ENCODE measurements at regions not wholly inside any gene's neighbourhood (a gene's known extent, or its start where the extent isn't known, plus 50 kb on each side); places are given as distances from the start of the nearest gene placed in this dataset.

DNA sequence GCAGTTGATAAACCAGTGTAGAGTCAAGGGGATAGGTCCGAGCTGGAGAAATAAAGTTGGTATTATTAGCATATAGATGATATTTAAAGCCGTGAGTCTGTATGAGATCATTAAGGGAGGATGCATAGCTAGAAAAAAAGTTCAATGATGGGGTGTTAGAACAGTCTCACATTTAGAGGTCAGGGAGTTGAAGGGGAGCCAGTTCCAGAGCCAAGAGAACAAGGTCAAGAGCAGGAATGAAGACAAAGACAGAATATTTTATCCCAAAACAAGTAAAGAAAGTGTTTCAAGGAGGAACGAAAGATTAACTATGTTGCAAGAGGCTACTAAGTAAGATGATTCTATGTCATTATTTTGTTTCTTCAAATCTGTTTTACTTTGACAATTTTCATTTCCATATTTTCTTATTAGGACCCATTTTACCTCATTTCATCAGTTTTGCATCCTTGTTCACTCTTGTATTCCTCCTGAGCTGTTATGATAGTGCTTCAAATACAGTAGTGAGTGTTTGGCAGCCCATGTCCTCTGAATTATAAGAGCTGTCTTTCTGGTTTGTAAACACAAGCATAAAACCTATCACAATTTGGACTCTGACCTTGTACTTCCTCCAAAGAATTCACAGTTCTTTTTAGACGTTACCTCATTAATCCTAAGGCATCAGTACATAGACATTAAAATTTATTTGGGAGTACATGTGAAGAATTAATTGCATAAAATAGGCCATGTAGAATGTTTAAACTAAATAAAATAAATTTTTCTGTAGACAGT is 695.7 kb upstream of the NECTIN3 start:
- H3K27ac ChIP-seq, result no peak overlapping the region

GRCh38 chr3:110378481-110378880 is 693.1 kb upstream of the NECTIN3 start:
- H3K27ac ChIP-seq, result no peak overlapping the region
- no peak for TF ChIP-seq CTCF (conservative IDR thresholded peaks at IDR 0.05)
- TF ChIP-seq ZFX (IDR thresholded peaks at IDR 0.05), result no peak

More for the DNA sequence above, 695.7 kb upstream of the NECTIN3 start:
- TF ChIP-seq ZFX (IDR thresholded peaks at IDR 0.05) (no peak), CTCF (conservative IDR thresholded peaks at IDR 0.05) (no peak)

DNA sequence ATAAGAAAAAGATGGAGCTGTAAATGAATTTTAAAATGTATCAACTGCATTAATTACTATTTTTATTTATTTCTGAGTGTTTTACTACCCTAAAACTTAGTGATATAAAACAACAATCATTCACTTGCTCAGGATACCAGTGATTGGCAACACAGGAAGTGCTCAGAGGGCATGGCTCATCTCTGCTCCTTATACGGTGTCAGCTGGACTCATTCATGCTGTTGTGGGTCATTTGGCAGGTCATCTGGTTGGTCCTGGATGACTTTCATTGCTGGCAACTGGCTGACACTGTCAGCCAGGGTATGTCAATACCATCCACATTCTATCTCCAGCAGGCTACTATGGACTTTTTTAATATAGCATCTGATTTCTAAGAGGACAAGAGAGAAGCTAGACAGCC is 689.6 kb upstream of the NECTIN3 start:
- TF ChIP-seq CTCF (conservative IDR thresholded peaks at IDR 0.05) (no peak), ZFX (IDR thresholded peaks at IDR 0.05) (no peak)

DNA sequence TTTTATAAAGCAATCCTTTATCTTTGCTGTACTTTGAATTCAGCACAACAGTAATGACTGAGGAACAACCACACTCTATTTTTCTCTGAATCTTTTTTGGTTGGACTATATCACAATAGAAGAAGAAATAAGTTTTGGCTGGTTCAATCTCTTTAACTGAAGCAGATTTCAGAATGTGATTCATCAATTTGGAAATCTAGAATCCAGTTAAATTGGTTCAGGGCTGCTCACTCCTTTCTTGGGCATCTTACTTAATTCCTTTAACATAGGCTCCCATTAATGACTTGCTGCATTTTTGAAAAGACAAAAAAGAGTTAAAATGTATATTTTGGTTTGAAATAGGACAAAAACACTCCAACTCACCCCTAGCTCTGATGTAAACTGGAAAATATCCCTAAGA is 688.3 kb upstream of the NECTIN3 start:
- no peak overlapping the region for H3K27ac ChIP-seq
- TF ChIP-seq CTCF (conservative IDR thresholded peaks at IDR 0.05), result no peak
- no peak for TF ChIP-seq ZFX (IDR thresholded peaks at IDR 0.05)

More for the DNA sequence above, 689.6 kb upstream of the NECTIN3 start:
- no peak overlapping the region for H3K27ac ChIP-seq

- no peak for TF ChIP-seq ZFX (IDR thresholded peaks at IDR 0.05)
- TF ChIP-seq CTCF (conservative IDR thresholded peaks at IDR 0.05), result no peak
- no peak overlapping the region for H3K27ac ChIP-seq
These were observed 687.0 kb upstream of the NECTIN3 start for GRCh38 chr3:110384601-110385000.

- H3K27ac ChIP-seq, result no peak overlapping the region
- no peak for TF ChIP-seq ZFX (IDR thresholded peaks at IDR 0.05)
- no peak for TF ChIP-seq CTCF (conservative IDR thresholded peaks at IDR 0.05)
These were observed 682.6 kb upstream of the NECTIN3 start for GRCh38 chr3:110389005-110389404.

- TF ChIP-seq ZFX (IDR thresholded peaks at IDR 0.05), result no peak
- H3K27ac ChIP-seq, result no peak overlapping the region
These were observed 681.2 kb upstream of the NECTIN3 start for GRCh38 chr3:110390372-110390771.

DNA sequence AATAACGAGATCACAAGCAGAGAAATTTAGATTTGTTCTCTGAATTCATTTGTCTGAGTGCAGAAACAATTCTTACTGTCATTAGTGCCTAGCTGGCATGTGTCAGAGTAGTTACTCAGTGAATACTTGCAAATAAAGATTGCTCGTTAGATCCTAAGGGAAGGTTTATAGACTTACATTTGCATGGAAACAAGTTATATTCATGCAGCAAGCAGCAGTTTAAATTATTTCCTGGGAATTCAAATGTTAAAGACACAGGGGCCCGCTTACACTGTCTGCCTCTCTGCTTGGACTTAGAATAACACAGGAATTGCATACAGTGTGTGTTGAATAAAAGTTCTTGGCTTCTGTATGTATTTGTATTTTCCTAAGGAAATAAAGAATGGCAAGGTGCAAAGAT is 680.6 kb upstream of the NECTIN3 start:
- TF ChIP-seq ZFX (IDR thresholded peaks at IDR 0.05) (no peak), CTCF (conservative IDR thresholded peaks at IDR 0.05) (no peak)
- H3K27ac ChIP-seq, result no peak overlapping the region
